GM19035 (cell line): ENCODE measurements at regions not wholly inside any gene's neighbourhood (a gene's known extent, or its start where the extent isn't known, plus 50 kb on each side); places are given as distances from the start of the nearest gene placed in this dataset.

ENCODE experiments used
- ATAC-seq: cut with Tn5 transposase; IDR thresholded peaks from one replicate; pipeline ENCODE4 v1.9.1; 2021; ENCODE audit not compliant: unreplicated experiment

- no peak for ATAC-seq
Measured at GRCh38 chr22:49626361-49627216, 201.1 kb downstream of the BRD1 start.

GRCh38 chr22:49624421-49625177 lies 203.1 kb downstream of the BRD1 start:
- ATAC-seq: no peak

- ATAC-seq: no peak
Measured at GRCh38 chr22:49623715-49624114, 204.0 kb downstream of the BRD1 start.

GRCh38 chr22:49623176-49623575 lies 204.5 kb downstream of the BRD1 start:
- no peak for ATAC-seq

GRCh38 chr22:49622241-49623105 lies 205.2 kb downstream of the BRD1 start:
- ATAC-seq: no peak

- no peak for ATAC-seq
Measured at GRCh38 chr22:49621601-49622210, 206.0 kb downstream of the BRD1 start.

- no peak for ATAC-seq
Measured at GRCh38 chr22:49620666-49621065, 207.0 kb downstream of the BRD1 start.

- ATAC-seq: no peak
Measured at GRCh38 chr22:49620003-49620556, 207.6 kb downstream of the BRD1 start.

- ATAC-seq: no peak
Measured at GRCh38 chr22:49619301-49619700, 208.4 kb downstream of the BRD1 start.

GRCh38 chr22:49618677-49618953 lies 209.1 kb downstream of the BRD1 start:
- no peak for ATAC-seq

- no peak for ATAC-seq
Measured at GRCh38 chr22:49617866-49618676, 209.6 kb downstream of the BRD1 start.

- no peak for ATAC-seq
Measured at GRCh38 chr22:49617264-49617663, 210.4 kb downstream of the BRD1 start.

- ATAC-seq: no peak
Measured at GRCh38 chr22:49616356-49617231, 211.1 kb downstream of the BRD1 start.

- ATAC-seq: no peak
Measured at GRCh38 chr22:49614966-49615965, 212.4 kb downstream of the BRD1 start.

- ATAC-seq: no peak
Measured at GRCh38 chr22:49613511-49614270, 214.0 kb downstream of the BRD1 start.

GRCh38 chr22:49613108-49613507 lies 214.6 kb downstream of the BRD1 start:
- ATAC-seq: no peak
